ENCODE measurements at regions not wholly inside any gene's neighbourhood (a gene's known extent, or its start where the extent isn't known, plus 50 kb on each side); places are given as distances from the start of the nearest gene placed in this dataset.

- intact Hi-C loops (cut with DNase I) = no loop called here
- Histone ChIP-seq H3K27me3 (no peaks in the 10 kb centered on the region), H3K4me1 (no peaks in the 10 kb centered on the region), H3K4me3 (no peak overlapping the region), H3K36me3 (no peaks in the 10 kb centered on the region), H3K27ac (no peak overlapping the region), H3K9me3 (no peaks in the 10 kb centered on the region)
- no peak for DNase-seq
- TF ChIP-seq CTCF (IDR thresholded peaks at IDR 0.05) = no peak
- peak; percentile 52 for ATAC-seq
Measured at GRCh38 chrX:7244405-7244804, 96.5 kb upstream of the PUDP start.

DNA sequence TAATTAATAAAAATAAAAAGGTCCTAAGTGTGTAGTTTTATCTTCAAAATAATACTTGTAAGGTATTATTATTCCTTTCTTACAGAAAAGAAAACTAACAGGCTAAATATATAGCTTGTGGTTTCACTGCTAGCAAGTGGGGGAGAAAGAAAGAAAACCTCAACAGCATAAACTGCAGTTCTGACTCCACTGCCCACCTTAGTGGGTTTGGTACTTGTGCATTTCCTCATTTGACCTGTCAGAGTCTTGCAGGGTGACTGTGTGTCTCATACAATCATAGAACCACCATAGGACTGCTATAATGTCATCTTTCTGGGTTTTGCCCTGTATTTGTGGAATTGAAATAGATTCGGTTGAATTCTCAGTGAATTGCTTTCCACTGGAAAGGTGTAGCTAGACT is 94.7 kb upstream of the PUDP start:
- Histone ChIP-seq H3K4me1 (no peaks in the 10 kb centered on the region), H3K9me3 (no peaks in the 10 kb centered on the region), H3K36me3 (no peaks in the 10 kb centered on the region), H3K27ac (no peak overlapping the region), H3K4me3 (no peak overlapping the region), H3K27me3 (no peaks in the 10 kb centered on the region)
- no peak for TF ChIP-seq CTCF (IDR thresholded peaks at IDR 0.05)
- DNase-seq (no peak), ATAC-seq (no peak)
- intact Hi-C loops (cut with DNase I) = no loop called here

- ATAC-seq (no peak), DNase-seq (no peak)
- Histone ChIP-seq H3K27me3 (no peaks in the 10 kb centered on the region), H3K4me3 (no peak overlapping the region), H3K9me3 (no peaks in the 10 kb centered on the region), H3K27ac (no peak overlapping the region), H3K36me3 (no peaks in the 10 kb centered on the region), H3K4me1 (no peaks in the 10 kb centered on the region)
- TF ChIP-seq CTCF (IDR thresholded peaks at IDR 0.05) = no peak
- intact Hi-C loops (cut with DNase I) = no loop called here
Measured at GRCh38 chrX:7240929-7241328, 93.0 kb upstream of the PUDP start.

DNA sequence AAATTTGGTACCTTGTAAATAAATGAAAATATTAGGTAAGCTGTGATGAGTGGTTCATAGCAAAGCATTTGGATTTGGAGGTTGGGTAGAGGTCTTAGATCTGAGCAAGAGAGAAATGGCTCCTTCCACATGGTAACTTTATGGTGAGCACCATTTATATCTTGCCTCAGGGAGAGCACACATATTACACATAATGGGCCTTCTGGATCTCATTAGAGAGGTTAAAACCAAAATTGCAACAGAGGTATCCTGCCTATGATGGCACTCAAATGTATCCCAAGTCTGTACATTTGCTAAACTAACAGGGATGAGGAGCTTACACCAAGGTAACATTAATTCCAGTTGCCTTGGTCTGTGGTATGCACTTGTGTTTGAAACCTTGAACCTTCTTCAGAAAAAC is 87.1 kb upstream of the PUDP start:
- Histone ChIP-seq H3K4me3 (no peak overlapping the region), H3K27ac (no peak overlapping the region), H3K4me1 (no peaks in the 10 kb centered on the region), H3K27me3 (no peaks in the 10 kb centered on the region), H3K36me3 (no peaks in the 10 kb centered on the region), H3K9me3 (no peaks in the 10 kb centered on the region)
- DNase-seq = no peak
- TF ChIP-seq CTCF (IDR thresholded peaks at IDR 0.05) = no peak
- no peak for ATAC-seq
- intact Hi-C loops (cut with DNase I) = no loop called here

DNA sequence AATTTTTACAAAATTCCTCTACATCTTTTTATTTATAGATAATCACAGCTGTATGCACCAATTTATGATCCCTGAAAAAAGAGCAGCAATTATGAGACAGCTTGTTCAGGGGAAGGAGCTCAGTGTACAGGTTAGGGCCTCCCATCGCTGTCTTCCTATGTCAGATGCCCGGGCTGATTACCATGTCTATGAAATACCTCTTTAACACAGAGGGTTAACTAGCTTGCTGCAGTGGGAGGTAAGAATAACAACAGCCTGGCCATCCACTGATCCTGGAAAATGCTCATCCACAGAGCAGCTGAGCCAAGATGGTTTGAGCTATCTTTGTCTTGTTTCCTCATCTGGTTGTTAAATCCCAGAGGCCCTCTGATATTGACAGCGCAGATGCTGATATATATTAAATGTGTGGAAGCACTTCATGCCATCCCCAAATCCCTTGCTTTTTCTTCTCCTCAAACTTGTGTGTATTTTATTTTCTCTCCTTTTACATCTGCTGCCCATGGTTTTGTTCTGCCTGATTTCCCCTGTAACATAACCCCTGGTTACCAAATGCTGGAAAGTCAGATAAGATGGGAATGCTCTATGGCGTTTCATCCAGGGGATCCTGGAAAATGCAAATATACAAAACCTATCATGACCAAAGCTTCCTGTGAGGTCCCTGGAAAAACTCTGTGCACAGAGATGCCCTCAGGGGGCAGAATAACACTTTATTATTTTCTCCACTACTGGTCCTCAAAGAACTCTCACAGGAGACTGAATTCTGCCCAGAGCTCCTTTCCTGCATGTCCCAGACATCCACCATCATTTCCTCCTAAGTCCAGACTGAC is 85.8 kb upstream of the PUDP start:
- no peak for DNase-seq
- intact Hi-C loops (cut with DNase I) = no loop called here
- no peak overlapping the region for H3K4me3 ChIP-seq
- H3K36me3 ChIP-seq = no peaks in the 10 kb centered on the region
- no peak overlapping the region for H3K27ac ChIP-seq
- ATAC-seq = no peak
- no peaks in the 10 kb centered on the region for H3K27me3 ChIP-seq
- no peaks in the 10 kb centered on the region for H3K4me1 ChIP-seq
- no peaks in the 10 kb centered on the region for H3K9me3 ChIP-seq
- TF ChIP-seq CTCF (IDR thresholded peaks at IDR 0.05) = no peak

DNA sequence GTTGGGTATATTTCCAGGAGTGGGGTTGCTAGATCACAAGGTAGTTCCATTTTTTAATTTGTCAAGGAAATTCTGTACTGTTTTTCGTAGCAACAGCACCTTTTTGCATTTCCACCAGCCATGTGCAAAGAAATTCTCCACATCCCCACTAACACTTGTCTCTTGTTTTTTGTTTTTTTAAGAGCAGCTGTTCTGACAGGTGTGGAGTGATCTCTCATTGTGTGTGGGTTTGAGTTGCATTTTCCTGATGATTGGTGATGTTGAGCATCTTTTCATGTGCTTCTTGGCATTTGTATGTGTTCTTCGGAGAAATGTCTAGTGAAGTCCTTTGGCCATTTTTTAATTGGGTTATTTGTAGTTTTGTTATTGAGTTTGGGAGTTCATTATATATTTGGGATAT is 80.3 kb upstream of the PUDP start:
- intact Hi-C loops (cut with DNase I) = no loop called here
- Histone ChIP-seq H3K4me3 (no peak overlapping the region), H3K9me3 (no peaks in the 10 kb centered on the region), H3K27ac (no peak overlapping the region), H3K4me1 (no peaks in the 10 kb centered on the region), H3K36me3 (no peaks in the 10 kb centered on the region), H3K27me3 (no peaks in the 10 kb centered on the region)
- ATAC-seq (no peak), DNase-seq (no peak)
- no peak for TF ChIP-seq CTCF (IDR thresholded peaks at IDR 0.05)

Data from upper lobe of right lung (tissue), 1 donor.